Astrocyte (in vitro differentiated cells and primary cell): ENCODE measurements at regions not wholly inside any gene's neighbourhood (a gene's known extent, or its start where the extent isn't known, plus 50 kb on each side); places are given as distances from the start of the nearest gene placed in this dataset.

Experiments used
- DNase-seq: peaks from one replicate; pipeline ENCODE4 v3.0.0-alpha.2; 2010; ENCODE audit warnings: low read depth
- FAIRE-seq: peaks from 2 replicates; lab custom pipeline; 2011; peaks lifted over from hg19 to GRCh38; lab: Jason Lieb, UNC
- H2AFZ ChIP-seq: 2 replicates; pipeline ENCODE4 v1.6.0; 2012; ENCODE audit warnings: low read depth, low read length, inconsistent platforms
- H3K27ac ChIP-seq: 2 replicates; pipeline ENCODE4 v1.5.1; 2011; ENCODE audit warnings: low read depth, low read length, inconsistent platforms
- H3K27me3 ChIP-seq: 2 replicates; pipeline ENCODE4 v1.6.0; 2011; ENCODE audit warnings: low read length, inconsistent platforms; ENCODE audit not compliant: insufficient read depth
- H3K36me3 ChIP-seq: 2 replicates; pipeline ENCODE4 v1.5.1; 2011; ENCODE audit warnings: low read length, inconsistent platforms; ENCODE audit not compliant: insufficient read depth
- H3K4me1 ChIP-seq: 2 replicates; pipeline ENCODE4 v1.5.1; 2011; ENCODE audit warnings: low read length, inconsistent platforms; ENCODE audit not compliant: insufficient read depth
- H3K4me2 ChIP-seq: 2 replicates; pipeline ENCODE4 v1.6.0; 2012; ENCODE audit warnings: low read length, inconsistent platforms
- H3K4me3 ChIP-seq: 2 replicates; pipeline ENCODE4 v1.5.1; 2011; ENCODE audit warnings: low read depth, mild to moderate bottlenecking, low read length, inconsistent platforms; ENCODE audit not compliant: insufficient read depth
- H3K79me2 ChIP-seq: 2 replicates; pipeline ENCODE4 v1.6.0; 2012; ENCODE audit warnings: mild to moderate bottlenecking, low read length, inconsistent platforms; ENCODE audit not compliant: insufficient read depth
- H3K9ac ChIP-seq: 2 replicates; pipeline ENCODE4 v1.6.0; 2012; ENCODE audit warnings: mild to moderate bottlenecking, low read length, inconsistent platforms
- H3K9me3 ChIP-seq: 2 replicates; pipeline ENCODE4 v1.5.1; 2012; ENCODE audit warnings: low read depth, mild to moderate bottlenecking, low read length, inconsistent platforms; ENCODE audit not compliant: insufficient read depth
- H4K20me1 ChIP-seq: 2 replicates; pipeline ENCODE4 v1.6.0; 2012; ENCODE audit warnings: low read length, inconsistent platforms; ENCODE audit not compliant: insufficient read depth
- H3K27ac Mint-ChIP-seq: one replicate; pipeline ENCODE4 v1.8.0; 2021; ENCODE audit warnings: mild to moderate bottlenecking, mixed read lengths; ENCODE audit not compliant: unreplicated experiment
- H3K27me3 Mint-ChIP-seq: one replicate; pipeline ENCODE4 v1.8.0; 2021; ENCODE audit warnings: low read depth, mixed read lengths; ENCODE audit not compliant: unreplicated experiment
- H3K36me3 Mint-ChIP-seq: one replicate; pipeline ENCODE4 v1.8.0; 2021; ENCODE audit warnings: low read depth, mixed read lengths; ENCODE audit not compliant: unreplicated experiment
- H3K4me1 Mint-ChIP-seq: one replicate; pipeline ENCODE4 v1.8.0; 2021; ENCODE audit warnings: low read depth, mixed read lengths; ENCODE audit not compliant: unreplicated experiment
- H3K4me3 Mint-ChIP-seq: one replicate; pipeline ENCODE4 v1.8.0; 2021; ENCODE audit warnings: mild to moderate bottlenecking, moderate library complexity, mixed read lengths; ENCODE audit not compliant: unreplicated experiment
- H3K9me3 Mint-ChIP-seq: one replicate; pipeline ENCODE4 v1.8.0; 2021; ENCODE audit warnings: mild to moderate bottlenecking, mixed read lengths; ENCODE audit not compliant: unreplicated experiment
- CTCF ChIP-seq: IDR thresholded peaks from 2 replicates; pipeline ENCODE4 v1.5.1; 2011; ENCODE audit warnings: low read depth, mild to moderate bottlenecking, inconsistent platforms, low read length, moderate library complexity; ENCODE audit not compliant: insufficient read depth
- EZH2 ChIP-seq: IDR thresholded peaks from 2 replicates; pipeline ENCODE4 v1.6.1; 2012; ENCODE audit warnings: mild to moderate bottlenecking, low read length, inconsistent platforms; ENCODE audit not compliant: insufficient read depth

- no peaks in the 10 kb centered on the region for H3K27me3 Mint-ChIP-seq
- TF ChIP-seq EZH2 = no peak
- H3K36me3 Mint-ChIP-seq = no peaks in the 10 kb centered on the region
- no peaks in the 10 kb centered on the region for H3K79me2 ChIP-seq
- FAIRE-seq (no peak), DNase-seq (no peak)
- H3K36me3 ChIP-seq = no peaks in the 10 kb centered on the region
- H3K9me3 ChIP-seq = no peaks in the 10 kb centered on the region
- H2AFZ ChIP-seq = no peak overlapping the region
- H3K4me2 ChIP-seq = no peak overlapping the region
- no peak overlapping the region for H3K27ac ChIP-seq
- H3K9ac ChIP-seq = no peak overlapping the region
- H3K4me3 Mint-ChIP-seq = no peak overlapping the region
- no peaks in the 10 kb centered on the region for H3K27me3 ChIP-seq
- peaks cover 4% of the 10 kb centered on the region for H3K4me1 ChIP-seq
- H3K27ac Mint-ChIP-seq = no peak overlapping the region
- peaks cover 23% of the 10 kb centered on the region for H3K4me1 Mint-ChIP-seq
- no peaks in the 10 kb centered on the region for H4K20me1 ChIP-seq
- H3K9me3 Mint-ChIP-seq = no peaks in the 10 kb centered on the region
- H3K4me3 ChIP-seq = no peak overlapping the region
These were observed 218.7 kb downstream of the POSTN start for GRCh38 chr13:37379841-37380240.

- H2AFZ ChIP-seq = no peak overlapping the region
- no peak for FAIRE-seq
- no peaks in the 10 kb centered on the region for H3K9me3 Mint-ChIP-seq
These were observed 222.8 kb downstream of the POSTN start for GRCh38 chr13:37375724-37376123.

GRCh38 chr13:37375071-37375470 lies 223.5 kb downstream of the POSTN start:
- H3K4me1 ChIP-seq = no peaks in the 10 kb centered on the region
- Mint-ChIP-seq H3K4me1 (no peaks in the 10 kb centered on the region), H3K36me3 (no peaks in the 10 kb centered on the region), H3K4me3 (no peak overlapping the region), H3K27me3 (no peaks in the 10 kb centered on the region), H3K9me3 (no peaks in the 10 kb centered on the region), H3K27ac (no peak overlapping the region)
- no peak overlapping the region for H2AFZ ChIP-seq
- H3K36me3 ChIP-seq = no peaks in the 10 kb centered on the region
- no peak overlapping the region for H3K4me3 ChIP-seq
- TF ChIP-seq EZH2 (no peak), CTCF (no peak)
- H4K20me1 ChIP-seq = no peaks in the 10 kb centered on the region
- H3K9me3 ChIP-seq = no peaks in the 10 kb centered on the region
- no peak for FAIRE-seq
- DNase-seq = no peak
- no peak overlapping the region for H3K9ac ChIP-seq
- H3K27me3 ChIP-seq = no peaks in the 10 kb centered on the region
- no peak overlapping the region for H3K27ac ChIP-seq
- H3K4me2 ChIP-seq = no peak overlapping the region
- H3K79me2 ChIP-seq = no peaks in the 10 kb centered on the region

More at GRCh38 chr13:37375724-37376123, 222.8 kb downstream of the POSTN start:
- TF ChIP-seq CTCF = no peak
- no peaks in the 10 kb centered on the region for H3K4me1 ChIP-seq
- no peaks in the 10 kb centered on the region for H3K79me2 ChIP-seq
- H3K9me3 ChIP-seq = no peaks in the 10 kb centered on the region
- no peak overlapping the region for H3K4me3 ChIP-seq
- Mint-ChIP-seq H3K4me1 (no peaks in the 10 kb centered on the region), H3K4me3 (no peak overlapping the region), H3K36me3 (no peaks in the 10 kb centered on the region), H3K27ac (no peak overlapping the region), H3K27me3 (no peaks in the 10 kb centered on the region)
- H3K4me2 ChIP-seq = no peak overlapping the region
- DNase-seq = no peak
- no peaks in the 10 kb centered on the region for H4K20me1 ChIP-seq
- no peak overlapping the region for H3K27ac ChIP-seq
- no peak overlapping the region for H3K9ac ChIP-seq
- H3K36me3 ChIP-seq = no peaks in the 10 kb centered on the region
- no peaks in the 10 kb centered on the region for H3K27me3 ChIP-seq
